ENCODE measurements at regions not wholly inside any gene's neighbourhood (a gene's known extent, or its start where the extent isn't known, plus 50 kb on each side); places are given as distances from the start of the nearest gene placed in this dataset.
A peak's percentile ranks its signal among the peaks of the same experiment; 100 is the strongest.

GRCh38 chrX:93264261-93265002, 408.9 kb downstream of the NAP1L3 start:
- DNase-seq: no peak

DNA sequence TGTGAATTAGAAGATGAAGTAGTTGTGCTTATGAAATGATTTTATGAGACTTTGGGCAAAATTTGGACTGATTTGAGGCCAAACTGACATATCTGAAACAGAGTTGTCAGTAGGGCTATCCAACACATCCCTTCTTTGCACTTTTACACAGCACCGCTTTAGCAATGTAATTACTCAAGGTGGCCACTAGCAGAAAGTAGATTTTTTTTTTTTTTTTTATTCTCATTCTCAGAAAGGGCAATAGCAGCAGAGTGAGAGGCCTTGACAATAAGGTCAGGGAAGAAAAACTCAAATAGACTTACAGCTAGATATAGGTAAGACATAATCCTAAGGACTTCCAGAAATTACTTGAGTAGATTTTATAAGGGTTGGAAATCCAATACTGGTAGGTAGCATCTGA, 414.3 kb downstream of the NAP1L3 start:
- DNase-seq: no peak

- DNase-seq: no peak
Observed at GRCh38 chrX:93242897-93243296, 430.5 kb downstream of the NAP1L3 start.

- DNase-seq: peak in 1 of 56 donors; percentile 0
Observed at GRCh38 chrX:93235494-93236256, 437.7 kb downstream of the NAP1L3 start.

DNA sequence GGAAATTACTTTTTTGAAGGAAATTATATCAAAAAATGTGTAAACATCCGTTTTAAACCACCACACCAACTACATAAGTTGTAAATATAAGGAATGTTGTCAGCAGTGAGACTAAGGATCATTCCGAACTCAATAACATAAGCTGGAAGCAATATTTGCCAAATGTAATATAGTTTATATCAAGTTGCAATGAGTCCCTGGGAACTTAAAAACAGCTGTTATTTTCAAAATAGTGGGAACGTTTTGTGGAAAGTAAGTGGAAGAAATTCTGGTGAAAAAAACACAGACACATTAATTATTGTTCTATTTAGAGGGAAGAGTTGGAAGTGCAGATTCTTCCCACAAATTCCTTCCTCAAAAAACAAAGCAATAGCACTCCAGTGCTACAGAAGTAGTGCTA, 444.3 kb downstream of the NAP1L3 start:
- DNase-seq: no peak

Measured in amygdala (tissue), 56 donors.